Dendritic cell treated with granulocyte-macrophage colony-stimulating factor and Interleukin-4, amounts not matched to agents 40 ng/mL and 50 ng/mL, for 4 days (primary cell): ENCODE measurements at regions not wholly inside any gene's neighbourhood (a gene's known extent, or its start where the extent isn't known, plus 50 kb on each side); places are given as distances from the start of the nearest gene placed in this dataset.
"Not testable (repeated sequence)": the region's sequence is repeated elsewhere in the genome, so short reads cannot be mapped to it uniquely, and the experiment has no call there.

Source experiments
- H3K27ac Mint-ChIP-seq: one replicate; pipeline ENCODE4 v1.8.0; 2022; ENCODE audit warnings: mild to moderate bottlenecking, mixed read lengths
- H3K27me3 Mint-ChIP-seq: one replicate; pipeline ENCODE4 v1.8.0; 2022; ENCODE audit warnings: mild to moderate bottlenecking, mixed read lengths
- H3K36me3 Mint-ChIP-seq: one replicate; pipeline ENCODE4 v1.8.0; 2022; ENCODE audit warnings: low read depth, mixed read lengths
- H3K4me1 Mint-ChIP-seq: one replicate; pipeline ENCODE4 v1.8.0; 2022; ENCODE audit warnings: low read depth, mixed read lengths
- H3K4me3 Mint-ChIP-seq: one replicate; pipeline ENCODE4 v1.8.0; 2022; ENCODE audit warnings: mild to moderate bottlenecking, moderate library complexity, mixed read lengths
- H3K9me3 Mint-ChIP-seq: one replicate; pipeline ENCODE4 v1.8.0; 2022; ENCODE audit warnings: mixed read lengths
- intact Hi-C: fragments of 100-400 bp; cut with micrococcal nuclease; formaldehyde crosslinking; loops from one replicate; pipeline ENCODE4 v1.15.0; 2022

GRCh38 chr6:120947111-120947510, 387.2 kb downstream of the TBC1D32 start:
- H3K27ac Mint-ChIP-seq: no peak overlapping the region
- H3K9me3 Mint-ChIP-seq: no peaks in the 10 kb centered on the region
- intact Hi-C loops: no loop called here
- no peak overlapping the region for H3K4me3 Mint-ChIP-seq
- H3K4me1 Mint-ChIP-seq: no peaks in the 10 kb centered on the region
- no peaks in the 10 kb centered on the region for H3K36me3 Mint-ChIP-seq
- H3K27me3 Mint-ChIP-seq: no peaks in the 10 kb centered on the region

DNA sequence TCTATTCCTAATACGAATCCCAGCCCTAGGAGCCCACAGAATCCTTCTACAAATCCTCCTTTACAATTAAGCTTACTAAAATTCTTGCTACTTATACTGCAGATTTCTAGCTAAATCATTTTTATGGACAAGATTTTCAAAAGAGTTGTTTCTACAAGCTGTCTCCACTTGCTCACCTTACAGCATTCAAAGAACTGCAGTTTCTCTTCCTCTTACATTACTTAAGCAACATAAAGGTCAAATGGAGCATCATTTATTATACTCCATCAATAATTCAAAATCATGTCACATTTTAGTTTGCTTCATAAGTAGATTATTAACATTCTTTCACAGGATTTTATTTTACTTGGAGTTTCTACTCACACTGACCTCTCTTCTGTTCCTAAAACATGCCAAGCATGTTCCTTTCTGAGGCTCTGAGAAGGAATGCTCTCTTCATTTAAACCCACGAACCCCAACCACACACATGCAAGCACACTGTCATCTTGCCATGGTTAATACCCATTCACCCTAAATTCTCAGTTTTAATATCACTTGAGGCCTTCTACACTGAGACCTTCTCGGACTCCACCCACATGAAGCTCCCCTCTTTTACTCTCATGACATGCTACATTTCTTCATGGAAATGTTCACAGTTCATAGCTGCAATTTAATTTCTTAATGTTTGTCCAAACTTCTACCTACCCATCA, 388.2 kb downstream of the TBC1D32 start:
- H3K9me3 Mint-ChIP-seq: no peaks in the 10 kb centered on the region
- intact Hi-C loops: no loop called here
- H3K36me3 Mint-ChIP-seq: no peaks in the 10 kb centered on the region
- H3K4me1 Mint-ChIP-seq: no peaks in the 10 kb centered on the region
- H3K4me3 Mint-ChIP-seq: no peak overlapping the region
- no peak overlapping the region for H3K27ac Mint-ChIP-seq
- H3K27me3 Mint-ChIP-seq: no peaks in the 10 kb centered on the region

DNA sequence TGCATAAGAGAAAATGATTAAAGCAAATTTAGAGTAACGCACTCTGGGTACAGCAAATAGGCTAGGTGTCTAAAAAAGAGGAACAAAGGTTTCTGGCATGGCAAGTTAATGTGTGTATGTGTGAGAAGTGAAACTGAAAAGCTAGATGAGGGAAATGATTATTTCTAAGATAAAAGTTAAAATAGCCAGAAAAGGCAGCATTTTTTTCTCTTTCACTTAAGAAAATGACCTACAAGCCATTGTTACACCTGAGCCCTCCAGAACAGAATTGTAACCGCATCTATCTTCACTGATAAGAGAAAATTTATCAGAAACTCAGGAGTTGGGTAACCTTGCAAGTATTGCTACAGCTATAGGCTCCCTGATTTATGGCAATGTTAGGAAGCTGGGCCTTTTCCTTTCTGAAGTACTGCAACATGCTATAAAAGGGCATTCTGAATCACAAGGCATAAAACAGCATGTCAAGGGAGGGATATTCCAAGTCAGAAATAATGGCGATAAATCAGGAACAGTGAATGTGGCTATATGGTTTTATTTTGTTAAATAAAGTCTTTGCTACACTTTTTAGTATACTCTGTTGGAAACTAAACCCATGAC, 395.3 kb downstream of the TBC1D32 start:
- no peaks in the 10 kb centered on the region for H3K36me3 Mint-ChIP-seq
- no peak overlapping the region for H3K27ac Mint-ChIP-seq
- H3K9me3 Mint-ChIP-seq: no peaks in the 10 kb centered on the region
- H3K4me3 Mint-ChIP-seq: no peak overlapping the region
- intact Hi-C loops: no loop called here
- no peaks in the 10 kb centered on the region for H3K27me3 Mint-ChIP-seq
- H3K4me1 Mint-ChIP-seq: no peaks in the 10 kb centered on the region

DNA sequence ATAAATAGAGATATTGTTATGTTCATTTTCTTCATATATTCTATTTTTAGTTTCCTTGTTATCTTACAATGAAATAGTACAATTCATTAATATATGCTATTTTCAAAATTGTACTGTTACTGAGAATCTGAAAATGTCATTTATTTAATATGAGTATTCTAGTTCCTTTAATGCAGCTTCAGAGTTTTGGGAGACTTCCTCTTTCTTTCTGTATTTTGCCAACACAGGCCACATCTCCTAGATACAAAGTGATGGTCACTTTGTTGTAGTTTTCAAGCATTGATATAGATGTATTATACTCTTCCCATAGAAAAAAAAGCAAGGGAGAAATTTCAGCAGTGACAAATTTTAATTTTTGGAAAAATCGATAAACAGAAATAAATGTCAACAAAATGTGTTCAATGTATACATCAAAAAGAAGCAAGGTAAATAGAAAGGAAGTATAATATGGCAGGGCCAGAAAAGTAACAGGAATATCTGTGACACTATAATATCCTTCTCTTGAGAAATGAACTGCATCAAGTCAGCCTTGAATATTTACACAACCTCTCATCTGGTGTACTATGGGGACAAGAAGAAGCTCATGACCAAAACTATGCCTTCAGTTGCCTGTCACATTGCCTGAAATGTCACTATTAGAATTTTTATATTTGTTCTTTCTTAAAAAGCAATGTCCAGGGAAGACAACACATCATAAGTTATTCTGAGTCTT, 396.0 kb downstream of the TBC1D32 start:
- intact Hi-C loops: no loop called here

GRCh38 chr6:120935908-120936307, 398.4 kb downstream of the TBC1D32 start:
- H3K4me1 Mint-ChIP-seq: no peaks in the 10 kb centered on the region
- intact Hi-C loops: no loop called here
- H3K27me3 Mint-ChIP-seq: no peaks in the 10 kb centered on the region
- no peak overlapping the region for H3K27ac Mint-ChIP-seq
- H3K4me3 Mint-ChIP-seq: no peak overlapping the region
- no peaks in the 10 kb centered on the region for H3K9me3 Mint-ChIP-seq
- H3K36me3 Mint-ChIP-seq: no peaks in the 10 kb centered on the region

More for the DNA sequence above, 396.0 kb downstream of the TBC1D32 start:
- Mint-ChIP-seq H3K4me1 (no peaks in the 10 kb centered on the region), H3K27me3 (no peaks in the 10 kb centered on the region), H3K27ac (no peak overlapping the region), H3K9me3 (no peaks in the 10 kb centered on the region), H3K4me3 (no peak overlapping the region), H3K36me3 (no peaks in the 10 kb centered on the region)

DNA sequence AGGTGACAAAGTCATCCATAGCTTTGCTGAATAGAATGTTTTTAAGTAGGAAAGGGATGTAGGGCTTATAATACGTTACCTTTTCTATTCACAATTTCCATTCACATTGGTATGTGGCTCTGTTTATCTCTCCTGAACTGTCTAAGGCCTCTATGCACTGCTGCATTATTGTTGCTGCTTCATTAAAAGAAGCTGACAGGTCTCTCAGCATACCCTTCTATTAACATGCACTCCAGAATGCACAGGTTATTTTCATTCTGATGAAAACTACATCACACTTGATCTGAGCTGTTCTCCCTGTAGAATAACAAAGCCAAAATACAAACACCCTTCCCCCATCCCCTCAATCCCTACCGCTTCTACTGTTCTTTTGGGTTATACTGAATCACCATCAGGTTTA, 399.3 kb downstream of the TBC1D32 start:
- H3K9me3 Mint-ChIP-seq: no peaks in the 10 kb centered on the region
- H3K27ac Mint-ChIP-seq: no peak overlapping the region
- intact Hi-C loops: no loop called here
- no peaks in the 10 kb centered on the region for H3K36me3 Mint-ChIP-seq
- no peaks in the 10 kb centered on the region for H3K27me3 Mint-ChIP-seq
- H3K4me1 Mint-ChIP-seq: no peaks in the 10 kb centered on the region
- H3K4me3 Mint-ChIP-seq: no peak overlapping the region

- H3K27ac Mint-ChIP-seq, H3K27me3 Mint-ChIP-seq, H3K4me3 Mint-ChIP-seq, intact Hi-C loops, H3K36me3 Mint-ChIP-seq, H3K4me1 Mint-ChIP-seq: not testable (repeated sequence)
- H3K9me3 Mint-ChIP-seq: peaks cover 23% of the 10 kb centered on the region
These were observed 402.6 kb downstream of the TBC1D32 start for GRCh38 chr6:120931520-120932180.

GRCh38 chr6:120930500-120930899, 403.8 kb downstream of the TBC1D32 start:
- intact Hi-C loops, H3K4me1 Mint-ChIP-seq: not testable (repeated sequence)

DNA sequence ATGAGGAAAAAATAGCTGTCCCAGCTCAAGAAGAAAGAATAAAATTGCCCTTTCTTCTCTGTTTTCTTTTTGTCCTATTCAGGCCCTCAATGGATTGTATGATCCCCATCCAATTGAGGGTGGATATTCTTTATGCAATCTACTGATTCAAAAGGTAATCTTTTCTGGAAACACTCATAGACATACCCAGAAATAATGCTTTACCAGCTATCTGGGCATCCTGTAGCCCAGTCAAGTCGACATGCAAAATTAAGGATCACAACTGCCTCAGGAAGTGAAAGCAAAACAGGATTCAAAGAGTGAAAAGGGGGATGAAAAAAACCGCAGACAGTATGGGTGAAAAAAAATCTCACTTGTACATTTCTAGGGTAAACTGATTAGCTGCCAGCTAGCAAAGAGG, 410.1 kb downstream of the TBC1D32 start:
- H3K4me1 Mint-ChIP-seq: no peaks in the 10 kb centered on the region
- no peak overlapping the region for H3K4me3 Mint-ChIP-seq
- H3K27me3 Mint-ChIP-seq: no peaks in the 10 kb centered on the region
- intact Hi-C loops: no loop called here
- H3K36me3 Mint-ChIP-seq: no peaks in the 10 kb centered on the region
- peaks cover 41% of the 10 kb centered on the region for H3K9me3 Mint-ChIP-seq
- no peak overlapping the region for H3K27ac Mint-ChIP-seq

More at GRCh38 chr6:120930500-120930899, 403.8 kb downstream of the TBC1D32 start:
- not testable (repeated sequence) for H3K36me3 Mint-ChIP-seq, H3K27me3 Mint-ChIP-seq, H3K4me3 Mint-ChIP-seq, H3K27ac Mint-ChIP-seq
- peaks cover 34% of the 10 kb centered on the region for H3K9me3 Mint-ChIP-seq

GRCh38 chr6:120918137-120918536, 416.1 kb downstream of the TBC1D32 start:
- peaks cover 6% of the 10 kb centered on the region for H3K9me3 Mint-ChIP-seq
- intact Hi-C loops: no loop called here
- no peak overlapping the region for H3K27ac Mint-ChIP-seq
- H3K36me3 Mint-ChIP-seq: no peaks in the 10 kb centered on the region
- H3K4me3 Mint-ChIP-seq: no peak overlapping the region
- H3K27me3 Mint-ChIP-seq: no peaks in the 10 kb centered on the region
- no peaks in the 10 kb centered on the region for H3K4me1 Mint-ChIP-seq

GRCh38 chr6:120916844-120917243, 417.4 kb downstream of the TBC1D32 start:
- H3K4me3 Mint-ChIP-seq: no peak overlapping the region
- H3K27ac Mint-ChIP-seq: no peak overlapping the region
- H3K4me1 Mint-ChIP-seq: no peaks in the 10 kb centered on the region
- H3K27me3 Mint-ChIP-seq: no peaks in the 10 kb centered on the region
- H3K36me3 Mint-ChIP-seq: no peaks in the 10 kb centered on the region
- H3K9me3 Mint-ChIP-seq: peaks cover 6% of the 10 kb centered on the region
- intact Hi-C loops: no loop called here

- intact Hi-C loops: no loop called here
- no peaks in the 10 kb centered on the region for H3K4me1 Mint-ChIP-seq
- no peaks in the 10 kb centered on the region for H3K27me3 Mint-ChIP-seq
- H3K9me3 Mint-ChIP-seq: peaks cover 13% of the 10 kb centered on the region
- no peak overlapping the region for H3K4me3 Mint-ChIP-seq
- H3K27ac Mint-ChIP-seq: no peak overlapping the region
- no peaks in the 10 kb centered on the region for H3K36me3 Mint-ChIP-seq
These were observed 420.8 kb downstream of the TBC1D32 start for GRCh38 chr6:120913486-120913885.

DNA sequence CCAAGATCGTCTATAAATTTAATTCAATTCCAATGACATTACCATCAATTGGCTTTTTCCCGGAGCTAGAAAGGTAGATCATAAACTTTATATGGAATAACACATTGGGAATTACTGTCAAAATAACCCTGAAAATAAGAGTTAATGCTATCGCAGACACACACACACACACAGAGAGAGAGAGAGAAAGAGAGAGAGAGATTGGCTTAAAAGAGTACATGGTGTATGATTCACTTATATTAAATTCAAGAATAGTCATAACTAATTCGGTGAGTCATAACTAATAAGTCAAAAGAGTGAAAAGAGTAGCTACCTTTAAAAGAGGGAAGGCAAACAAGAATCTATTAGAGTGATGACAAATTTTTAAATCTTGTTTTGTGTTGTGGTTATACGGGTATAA, 425.5 kb downstream of the TBC1D32 start:
- Mint-ChIP-seq H3K27me3 (no peaks in the 10 kb centered on the region), H3K9me3 (peaks cover 9% of the 10 kb centered on the region), H3K36me3 (no peaks in the 10 kb centered on the region), H3K4me3 (no peak overlapping the region), H3K27ac (no peak overlapping the region), H3K4me1 (no peaks in the 10 kb centered on the region)
- intact Hi-C loops: no loop called here

- H3K4me3 Mint-ChIP-seq: no peak overlapping the region
- H3K9me3 Mint-ChIP-seq: peaks cover 6% of the 10 kb centered on the region
- H3K27ac Mint-ChIP-seq: no peak overlapping the region
- H3K4me1 Mint-ChIP-seq: no peaks in the 10 kb centered on the region
- intact Hi-C loops: no loop called here
- no peaks in the 10 kb centered on the region for H3K36me3 Mint-ChIP-seq
- H3K27me3 Mint-ChIP-seq: no peaks in the 10 kb centered on the region
These were observed 430.4 kb downstream of the TBC1D32 start for GRCh38 chr6:120903836-120904235.
